ENCODE measurements at regions not wholly inside any gene's neighbourhood (a gene's known extent, or its start where the extent isn't known, plus 50 kb on each side); places are given as distances from the start of the nearest gene placed in this dataset.

DNA sequence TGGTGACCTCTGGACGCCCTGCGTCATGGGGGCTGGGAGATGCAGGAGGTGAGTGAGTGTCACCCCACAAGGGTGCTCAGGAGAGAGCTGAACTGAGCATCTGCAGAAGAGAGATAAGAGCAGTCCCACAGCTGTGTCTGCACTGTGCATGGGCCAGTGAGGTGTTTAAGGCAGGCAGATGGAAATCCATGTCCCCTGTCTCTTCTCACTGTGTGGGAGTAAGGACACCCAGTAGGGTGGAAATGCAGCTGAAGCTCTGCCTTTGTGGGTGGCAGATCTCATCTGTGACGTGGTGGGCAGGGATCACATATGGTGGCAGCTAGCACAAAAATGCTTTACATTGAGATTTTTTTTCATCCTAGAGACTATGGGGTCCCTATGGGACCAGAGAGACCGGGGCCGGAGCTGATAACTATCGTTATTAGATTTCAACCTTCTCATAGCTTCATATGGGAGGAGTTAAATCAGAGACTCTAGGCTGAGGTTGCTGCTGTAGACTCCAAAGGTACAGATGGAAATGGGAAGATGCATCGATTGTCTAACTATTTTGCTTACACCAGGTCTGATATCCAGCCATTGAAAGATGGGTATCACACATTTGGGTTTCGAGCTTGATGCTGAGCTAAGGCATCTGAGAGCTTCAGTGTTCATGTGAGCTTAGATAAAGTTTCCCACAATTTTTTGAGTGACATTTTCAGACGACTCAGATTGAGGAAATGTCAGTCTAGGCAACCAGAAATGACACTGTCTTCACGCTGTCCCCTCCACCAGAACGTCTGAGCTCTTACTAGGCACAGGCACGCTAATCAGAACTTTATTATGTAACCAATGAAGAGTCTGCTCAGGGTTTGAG lies 65.3 kb upstream of the PSEN2 start:
- H3K27ac ChIP-seq: no peak overlapping the region
- TF ChIP-seq CTCF (conservative IDR thresholded peaks at IDR 0.05): no peak

DNA sequence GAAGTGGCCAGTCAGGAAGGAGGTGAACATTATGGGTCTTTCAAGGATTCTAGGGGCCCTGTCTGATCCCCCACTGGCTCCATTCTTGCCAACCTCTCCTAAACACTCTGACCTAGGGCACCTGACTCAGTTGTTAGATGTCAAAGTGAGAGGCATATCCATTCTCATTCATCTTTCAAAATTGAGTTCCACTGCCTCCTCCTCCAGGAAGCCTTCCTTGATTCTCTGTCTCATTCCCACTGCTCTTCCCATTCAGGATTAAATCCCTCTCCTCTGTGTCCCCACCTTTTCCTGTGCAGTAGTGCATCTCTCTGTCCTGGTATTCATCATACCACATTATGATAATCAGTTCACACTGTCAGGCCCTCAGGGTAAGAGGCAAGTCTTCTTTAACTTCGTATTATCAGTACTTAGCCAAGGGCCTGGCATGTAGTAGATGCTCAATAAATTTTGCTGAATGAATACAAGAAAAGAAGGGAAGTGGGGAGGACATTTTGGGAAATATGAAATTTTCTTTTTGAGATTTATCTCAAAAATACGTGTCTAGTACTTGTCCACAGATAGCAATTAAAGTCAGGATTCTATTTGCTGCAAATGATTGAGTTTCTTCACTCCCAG lies 61.8 kb upstream of the ITPKB start:
- TF ChIP-seq CTCF (conservative IDR thresholded peaks at IDR 0.05): no peak

DNA sequence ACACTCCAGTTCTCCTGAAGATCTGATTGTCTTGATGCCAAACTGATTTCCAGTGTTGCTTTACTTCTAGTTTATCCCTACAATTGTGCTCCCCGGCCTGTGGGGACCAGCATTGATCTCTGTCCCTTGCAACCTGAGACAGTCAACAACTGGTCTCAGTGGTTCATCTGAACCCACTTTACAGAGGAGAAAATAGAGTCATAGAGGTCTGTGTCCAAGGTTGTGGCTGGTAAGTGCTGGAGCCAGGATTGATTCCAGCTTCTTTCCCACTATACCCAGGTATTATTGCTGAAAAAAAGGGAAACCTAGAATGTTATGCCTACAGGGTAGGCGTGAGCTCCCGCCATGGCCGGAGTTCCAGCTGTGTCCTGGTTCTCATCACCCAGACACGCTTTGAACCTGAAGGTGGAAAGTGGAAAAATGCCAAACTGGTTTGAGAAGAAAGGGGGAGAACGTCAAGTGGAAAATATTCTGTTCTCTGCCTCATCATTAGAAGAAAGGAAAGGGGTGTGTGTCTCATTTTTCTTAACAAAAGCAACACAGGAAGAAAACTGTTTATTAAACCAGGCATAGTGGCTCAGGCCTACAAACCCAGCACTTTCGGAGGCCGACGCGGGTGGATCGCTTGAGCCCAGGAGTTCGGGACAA lies 60.7 kb upstream of the ITPKB start:
- TF ChIP-seq CTCF (conservative IDR thresholded peaks at IDR 0.05): no peak
- no peak overlapping the region for H3K27ac ChIP-seq

More for the DNA sequence above, 61.8 kb upstream of the ITPKB start:
- H3K27ac ChIP-seq: no peak overlapping the region

DNA sequence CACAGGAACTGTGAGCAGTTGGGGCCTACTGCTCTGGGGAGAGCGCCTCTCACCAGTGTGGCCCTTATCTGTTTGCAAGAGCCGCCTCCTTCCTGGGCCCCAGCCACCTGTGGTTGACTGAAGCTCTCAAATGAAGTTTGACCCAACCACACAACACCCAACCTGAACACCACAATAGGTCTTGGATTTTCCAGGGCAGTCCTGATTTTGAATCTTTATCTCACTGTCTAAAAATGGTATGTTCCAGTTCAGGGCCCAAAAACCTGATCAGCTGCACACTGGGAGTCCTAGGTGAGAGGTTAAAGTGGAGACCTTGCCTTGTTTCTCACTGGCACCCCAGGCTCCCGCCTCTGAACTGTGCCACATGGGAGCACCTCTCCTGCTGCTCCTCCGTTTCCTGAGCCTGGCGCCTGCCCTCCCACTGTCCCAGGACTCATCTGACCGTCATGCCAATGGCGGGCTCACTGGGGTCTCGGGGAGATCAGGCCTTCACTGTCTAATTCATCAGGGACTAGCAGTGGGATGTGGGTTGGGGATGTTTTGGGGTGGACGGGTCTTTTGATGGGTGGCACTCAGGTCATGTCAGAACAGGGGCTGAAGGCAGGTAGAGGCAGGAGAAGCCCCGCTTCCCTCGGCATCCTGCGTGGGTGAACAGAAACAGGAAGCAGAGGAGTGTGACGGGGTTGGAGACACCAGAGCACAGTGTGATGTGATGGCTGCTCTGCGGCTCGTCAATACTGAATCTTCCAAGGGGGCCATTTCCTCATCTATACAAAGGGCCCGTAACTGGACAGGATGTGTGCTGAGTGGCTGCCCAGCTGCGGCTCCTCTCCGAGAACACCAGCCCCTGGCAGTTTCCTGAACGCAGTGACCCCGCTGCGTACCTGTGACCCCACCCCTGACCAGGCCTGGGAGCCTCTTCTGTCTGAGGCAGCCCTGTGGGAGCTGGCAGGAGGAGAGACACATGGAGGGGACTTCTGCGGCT lies 59.6 kb upstream of the ITPKB start:
- H3K27ac ChIP-seq: no peak overlapping the region
- no peak for TF ChIP-seq CTCF (conservative IDR thresholded peaks at IDR 0.05)

DNA sequence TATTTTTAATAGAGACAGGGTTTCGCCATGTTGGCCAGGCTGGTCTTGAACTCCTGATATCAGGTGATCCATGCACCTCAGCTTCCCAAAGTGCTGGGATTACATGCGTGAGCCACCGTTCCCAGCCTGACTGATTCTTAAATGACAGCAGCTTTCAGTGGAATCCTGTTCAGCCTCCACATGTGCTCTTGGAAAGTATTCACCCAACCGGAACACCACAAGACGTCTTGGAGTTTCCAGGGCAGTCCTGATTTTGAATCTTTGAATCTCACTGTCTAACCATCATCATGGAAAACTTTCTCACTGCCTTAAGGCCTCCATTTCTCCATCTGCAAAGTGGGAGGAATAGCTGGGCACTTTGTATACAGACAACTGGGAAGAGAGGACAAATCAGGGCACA lies 58.1 kb upstream of the ITPKB start:
- TF ChIP-seq CTCF (conservative IDR thresholded peaks at IDR 0.05): no peak
- no peak overlapping the region for H3K27ac ChIP-seq

DNA sequence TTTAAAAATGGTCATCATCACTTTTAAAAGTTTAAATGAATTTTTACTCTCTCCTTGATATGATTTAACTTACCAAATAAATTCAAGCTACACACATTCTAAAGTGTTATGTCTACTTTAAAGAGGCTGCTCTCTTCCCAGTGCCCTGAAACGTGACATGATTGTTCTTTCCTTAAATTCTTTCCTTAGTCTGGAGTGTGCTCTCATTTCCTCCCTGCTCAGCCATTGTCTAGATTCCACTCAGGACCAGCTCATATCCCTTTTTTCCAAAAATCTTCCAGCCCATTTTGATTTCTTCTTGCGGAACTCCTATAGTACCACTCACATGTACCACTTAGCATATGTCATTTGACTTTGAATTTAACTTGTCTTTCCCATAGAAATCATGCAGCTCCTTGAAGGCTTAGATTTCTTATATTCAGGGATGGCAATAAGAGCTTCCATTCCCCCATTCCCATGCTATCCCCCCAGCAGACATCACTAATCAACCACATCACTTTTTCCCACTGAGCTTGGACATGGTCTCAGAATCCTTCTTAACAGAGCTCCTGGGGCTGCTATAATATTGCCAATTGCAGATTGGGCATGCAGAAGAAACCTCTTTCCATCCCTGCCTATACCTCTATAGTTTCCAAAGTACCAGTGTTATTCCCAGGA lies 54.7 kb upstream of the ITPKB start:
- no peak overlapping the region for H3K27ac ChIP-seq
- no peak for TF ChIP-seq CTCF (conservative IDR thresholded peaks at IDR 0.05)

Measured in VCaP (cell line).